HT-29 (cell line): ENCODE measurements at regions not wholly inside any gene's neighbourhood (a gene's known extent, or its start where the extent isn't known, plus 50 kb on each side); places are given as distances from the start of the nearest gene placed in this dataset.
A peak's percentile ranks its signal among the peaks of the same experiment; 100 is the strongest.
"Not testable (repeated sequence)": the region's sequence is repeated elsewhere in the genome, so short reads cannot be mapped to it uniquely, and the experiment has no call there.

Experiments
- DNase-seq: peaks from one replicate; pipeline ENCODE4 v3.0.0-alpha.2; 2015; ENCODE audit warnings: low spot score

DNA sequence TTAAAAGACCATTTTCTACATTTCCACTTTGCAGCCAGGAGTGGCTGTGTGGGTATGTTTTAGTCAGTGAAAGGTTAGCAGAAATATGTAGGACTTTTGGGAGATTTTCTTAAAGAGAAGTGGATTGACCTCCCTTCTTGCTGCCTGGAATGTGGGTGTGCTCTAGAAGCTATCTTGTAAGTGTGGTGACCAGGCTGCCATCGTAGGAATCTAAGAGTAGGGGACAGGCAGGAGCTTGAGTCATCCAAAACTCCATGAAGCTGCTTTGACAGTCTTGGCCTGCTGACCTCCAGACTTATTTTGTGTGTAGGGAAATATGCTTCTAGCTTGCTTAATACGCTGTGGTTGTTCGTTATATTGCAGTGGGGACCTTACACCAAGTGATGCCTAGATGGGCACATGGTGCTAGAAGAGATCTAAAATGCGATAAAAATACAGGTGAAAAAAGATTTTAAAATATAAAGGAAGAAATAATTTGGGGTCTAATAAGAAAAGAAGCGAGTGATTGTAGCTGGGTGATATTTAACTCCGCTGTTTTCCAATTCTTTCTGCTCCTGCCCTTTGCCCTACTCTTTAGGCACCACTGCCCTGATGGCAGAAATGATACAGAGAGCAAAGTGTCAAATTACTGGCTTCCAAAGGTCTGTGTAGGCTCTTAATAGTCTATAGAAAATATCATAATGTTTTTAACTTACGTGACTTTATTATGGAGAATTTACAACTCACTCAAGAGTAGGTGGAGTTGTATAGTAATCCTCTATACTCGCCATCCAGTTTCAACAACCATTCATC is 298.2 kb upstream of the ZNF608 start:
- no peak for DNase-seq

DNA sequence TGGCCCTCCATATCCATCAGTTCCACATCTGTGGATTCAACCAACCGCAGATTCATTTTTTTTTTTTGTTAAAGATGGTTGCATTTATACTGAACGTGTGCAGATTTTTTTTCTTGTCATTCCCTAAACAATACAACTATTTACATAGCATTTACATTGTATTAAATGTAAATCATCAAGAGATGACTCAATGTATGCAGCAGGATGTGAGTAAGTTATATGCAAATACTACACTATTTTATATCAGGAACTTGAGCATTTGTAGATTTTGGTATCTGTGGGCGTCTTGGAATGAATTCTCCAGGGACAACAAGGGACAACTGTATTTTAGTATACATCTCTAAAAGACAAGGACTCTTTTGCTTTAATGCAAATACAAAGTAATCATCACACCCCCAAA is 299.2 kb upstream of the ZNF608 start:
- no peak for DNase-seq

- no peak for DNase-seq
These were observed 300.4 kb upstream of the ZNF608 start for GRCh38 chr5:125046838-125047237.

DNA sequence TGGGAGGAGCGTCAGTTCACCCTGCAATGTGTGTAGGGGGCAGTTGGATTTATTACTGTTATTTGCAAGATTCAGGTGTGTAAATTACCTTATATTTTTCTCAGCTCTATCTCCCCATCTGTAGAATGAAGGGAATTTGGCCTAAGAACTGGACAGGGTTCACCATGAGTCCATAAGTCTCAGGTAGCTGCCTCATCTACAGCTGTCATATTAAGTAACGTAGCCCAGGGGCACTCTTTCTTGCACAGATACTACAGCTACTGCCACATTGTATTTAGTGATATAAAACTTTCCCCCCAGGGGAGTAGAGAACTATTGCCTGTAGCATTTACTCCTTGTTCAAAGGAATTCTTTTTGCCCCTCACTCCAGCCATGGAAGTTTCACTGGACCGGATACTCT is 301.4 kb upstream of the ZNF608 start:
- no peak for DNase-seq

DNA sequence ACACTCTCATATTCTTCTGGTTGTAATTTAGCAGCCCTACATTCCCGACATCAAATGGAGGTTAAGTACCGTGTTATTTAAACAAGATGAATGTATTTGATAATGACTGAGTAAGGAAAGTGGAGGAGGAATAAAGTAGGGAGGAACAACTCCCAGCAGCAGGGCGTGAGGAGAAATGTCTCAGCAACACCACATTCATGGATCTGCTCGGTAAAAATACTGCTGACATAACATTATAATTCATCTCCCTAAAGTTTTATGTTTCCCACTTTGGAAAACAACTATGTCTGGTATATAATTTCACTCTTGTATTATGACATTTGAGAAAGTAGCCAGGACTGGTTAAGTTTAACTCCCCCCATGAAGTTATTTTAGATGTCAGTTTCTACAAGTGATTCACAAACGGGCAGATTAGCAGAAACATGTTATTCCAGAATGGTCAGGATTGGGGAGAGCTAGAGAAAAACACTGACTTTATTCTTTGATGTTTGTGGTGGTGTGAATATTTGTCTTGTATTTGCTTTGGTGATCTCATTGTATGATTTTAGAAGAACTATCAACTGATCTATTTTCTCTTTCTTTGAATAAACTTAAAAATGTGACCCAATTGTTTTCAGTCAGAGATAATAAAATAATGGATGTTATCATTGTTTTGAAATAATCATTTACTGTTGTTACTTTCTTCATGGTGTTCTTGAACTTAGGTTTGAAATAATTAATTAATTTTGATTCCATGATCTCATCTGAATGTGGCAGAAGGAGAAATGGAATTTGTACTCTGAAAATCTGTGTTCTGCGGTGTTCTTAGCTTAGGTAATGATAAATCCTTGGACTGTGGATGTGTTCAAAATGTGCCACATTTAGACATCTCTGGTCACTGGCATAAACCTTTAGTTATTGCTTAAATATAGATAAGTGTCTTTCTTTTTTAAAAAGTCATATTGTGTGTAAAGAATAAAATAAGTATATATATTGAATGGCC is 303.6 kb upstream of the ZNF608 start:
- peak; percentile 36 for DNase-seq

- DNase-seq, result no peak
These were observed 304.5 kb upstream of the ZNF608 start for GRCh38 chr5:125050926-125051325.

DNA sequence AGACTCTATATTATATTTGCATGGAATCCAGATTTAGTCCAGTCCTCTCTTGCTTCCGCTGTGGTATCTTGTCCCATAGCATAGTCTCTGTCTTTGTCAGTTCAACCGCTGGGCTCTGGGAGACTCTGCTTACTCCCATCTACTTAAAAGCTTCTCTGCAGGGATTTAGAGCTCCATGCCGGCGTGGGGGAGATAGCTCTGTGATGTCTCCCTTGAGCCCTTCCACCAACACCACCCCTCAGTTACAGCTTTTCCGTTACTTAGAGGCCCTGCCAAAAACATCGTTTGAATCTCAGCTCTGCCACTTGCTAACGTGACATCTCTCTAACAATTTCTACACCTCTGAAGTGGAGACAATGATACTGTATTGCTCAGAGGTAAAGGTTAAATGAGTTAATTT is 306.1 kb upstream of the ZNF608 start:
- DNase-seq, result no peak

DNA sequence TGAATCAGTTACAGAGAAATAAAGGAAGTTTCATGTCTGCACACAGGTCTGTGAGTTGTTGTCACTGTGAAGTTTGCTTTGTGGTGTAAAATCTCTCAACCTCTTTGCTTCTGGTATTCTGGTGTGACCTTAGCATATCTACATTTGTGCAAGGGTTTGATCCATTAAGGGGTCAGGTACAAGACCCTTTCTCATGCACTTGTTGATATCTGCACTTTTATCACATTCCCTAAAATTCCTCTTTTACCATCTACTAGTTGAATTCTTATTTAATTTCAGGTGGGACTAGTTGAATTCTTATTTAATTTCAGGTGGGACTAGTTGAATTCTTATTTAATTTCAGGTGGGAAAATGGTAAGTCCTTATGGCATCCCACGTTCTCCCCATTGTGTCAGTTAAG is 306.7 kb upstream of the ZNF608 start:
- no peak for DNase-seq

DNA sequence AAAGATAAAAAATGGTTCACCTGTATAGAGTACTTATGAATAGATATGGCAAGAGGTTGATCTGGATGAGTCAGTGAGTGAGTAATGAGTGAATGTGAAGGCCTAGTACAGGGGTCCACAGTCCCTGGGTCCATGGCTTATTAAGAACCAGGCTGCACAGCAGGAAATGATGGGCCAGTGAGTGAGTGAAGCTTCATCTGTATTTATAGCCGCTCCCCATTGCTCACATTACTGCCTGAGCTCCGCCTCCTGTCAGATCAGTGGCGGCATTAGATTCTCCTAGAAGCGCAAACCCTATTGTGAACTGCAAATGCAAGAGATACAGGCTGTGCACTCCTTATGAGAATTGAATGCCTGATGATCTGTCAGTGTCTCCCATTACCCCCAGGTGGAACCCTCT is 307.7 kb upstream of the ZNF608 start:
- DNase-seq, result no peak

DNA sequence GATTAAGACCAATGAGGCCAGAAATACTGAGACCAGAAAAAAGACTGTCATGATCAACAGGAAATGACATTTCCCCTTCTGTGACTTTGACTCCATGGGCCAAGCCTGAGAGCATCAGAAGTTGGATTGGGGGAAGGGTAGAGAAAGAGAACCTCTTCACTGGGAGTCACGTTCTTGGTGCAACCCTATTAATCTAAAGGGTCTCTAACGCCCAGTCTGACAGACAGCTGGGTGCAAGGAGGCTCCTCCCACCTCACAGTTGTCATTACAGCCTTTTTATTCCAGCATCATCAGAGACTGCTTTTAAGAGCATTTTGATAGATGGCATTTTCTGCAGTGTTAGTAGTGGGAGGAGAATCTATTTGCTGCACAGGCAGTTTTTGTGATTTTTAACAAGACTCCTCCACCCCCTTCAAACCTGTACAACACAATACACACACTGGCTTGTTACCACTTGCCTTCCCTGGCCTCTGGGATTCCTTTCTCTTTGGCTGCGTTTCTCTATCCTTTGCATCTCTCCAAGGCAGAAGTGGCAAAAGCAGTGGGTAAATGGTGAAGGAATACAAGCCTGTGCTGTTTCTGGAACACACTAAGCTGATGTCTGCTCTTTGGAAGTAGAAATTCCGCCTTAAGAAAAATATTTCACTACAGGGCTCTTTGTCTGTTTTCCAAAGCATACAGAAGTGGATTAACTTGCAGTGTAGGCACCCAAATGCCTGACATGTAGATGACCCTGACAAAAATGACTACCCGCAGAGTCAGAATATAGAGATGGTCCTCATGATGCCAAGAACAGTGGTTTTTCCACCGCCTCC is 310.4 kb upstream of the ZNF608 start:
- DNase-seq, result no peak

- peak; percentile 34 for DNase-seq
These were observed 311.7 kb upstream of the ZNF608 start for GRCh38 chr5:125057912-125058826.

DNA sequence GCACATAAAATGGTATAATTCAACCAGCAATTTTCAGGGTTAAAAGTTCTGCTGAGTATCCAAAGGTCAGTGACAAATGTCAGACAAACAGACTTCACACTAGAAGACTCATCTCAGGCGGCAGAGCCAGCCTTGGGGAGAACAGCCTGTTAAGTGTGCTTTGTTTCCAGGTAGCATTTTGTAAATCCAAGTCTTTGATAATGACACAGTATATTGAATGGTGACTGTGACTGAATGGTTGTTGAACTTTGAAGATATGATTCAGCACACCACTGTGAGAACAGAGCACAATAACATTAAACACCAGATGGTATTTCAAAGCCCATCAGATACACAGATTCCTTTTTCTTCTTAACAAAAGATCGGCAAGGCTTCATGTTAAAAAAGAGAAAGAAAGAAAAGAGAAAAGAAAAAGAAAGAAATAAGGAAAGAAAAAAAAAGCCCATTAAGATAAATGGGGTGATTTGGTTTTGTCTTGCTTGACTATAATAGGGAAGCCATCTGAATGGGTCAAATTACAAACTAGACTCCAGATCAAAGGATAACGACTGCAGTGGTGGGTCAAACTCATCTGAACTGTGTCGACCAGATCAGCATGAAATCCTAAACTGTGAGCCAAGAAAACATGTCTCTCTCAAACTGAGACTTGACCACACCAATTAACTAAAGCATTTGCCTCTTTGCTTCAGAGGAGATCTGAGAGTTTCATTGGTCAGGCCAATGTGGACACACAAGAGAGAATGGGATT is 313.0 kb upstream of the ZNF608 start:
- peak; percentile 18 for DNase-seq

- DNase-seq, result no peak
These were observed 315.3 kb upstream of the ZNF608 start for GRCh38 chr5:125061726-125062125.

DNA sequence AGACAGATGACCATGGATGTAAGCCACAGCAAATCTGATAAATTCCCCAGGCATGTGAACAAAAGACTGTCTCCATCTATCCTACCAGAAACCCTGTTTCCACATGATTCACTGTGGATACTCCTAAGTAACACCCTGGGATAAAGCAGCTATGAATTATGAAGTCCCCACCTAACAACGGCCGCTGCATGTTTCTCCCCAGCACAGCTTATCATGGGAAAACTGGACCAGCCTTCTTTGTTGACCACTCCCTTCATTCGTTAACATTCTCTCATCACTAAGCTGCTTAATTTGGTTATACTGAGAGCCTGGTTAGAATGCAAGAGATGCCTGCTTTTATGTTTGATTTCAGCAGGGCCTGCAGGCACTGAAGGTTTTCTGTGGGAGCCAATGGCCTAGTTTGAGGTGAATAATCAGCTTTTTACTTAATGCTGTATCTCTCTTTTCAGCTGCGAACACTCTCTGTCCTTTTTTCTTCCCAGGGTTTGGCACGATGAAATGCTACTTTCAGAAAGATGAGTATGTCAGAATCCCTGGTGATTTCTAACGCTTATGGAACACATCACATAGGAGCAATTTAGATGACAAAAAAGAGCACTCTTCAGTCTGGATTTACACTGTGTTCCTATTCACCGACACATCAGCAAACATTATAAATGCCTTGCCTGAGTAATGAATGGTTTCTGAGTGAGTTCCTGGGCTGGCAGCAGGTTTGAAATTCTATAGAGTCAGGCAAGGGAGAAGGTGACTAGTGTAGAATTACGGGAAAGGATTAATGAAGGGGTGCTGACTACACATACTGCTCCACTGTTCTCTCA is 318.4 kb upstream of the ZNF608 start:
- DNase-seq, result no peak

- no peak for DNase-seq
These were observed 319.3 kb upstream of the ZNF608 start for GRCh38 chr5:125065741-125066140.

DNA sequence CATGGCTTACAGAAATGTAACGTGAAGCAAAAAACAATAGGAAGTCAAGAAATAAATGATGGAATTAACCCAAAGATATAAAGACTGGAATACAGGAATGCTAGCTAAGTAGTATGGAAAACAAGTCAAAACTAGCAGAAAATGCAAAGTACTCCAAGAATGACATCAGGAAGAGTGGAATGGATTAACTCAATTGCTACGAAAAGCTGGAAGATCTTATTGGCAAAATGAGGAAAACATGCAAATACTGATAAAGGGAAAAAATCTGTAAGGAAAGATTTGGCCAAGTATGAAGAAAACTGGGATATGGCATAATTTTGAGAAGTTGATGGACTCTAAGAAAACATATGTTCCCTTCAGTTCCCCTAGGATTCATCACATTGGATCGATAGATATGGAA is 324.5 kb upstream of the ZNF608 start:
- DNase-seq, result no peak

DNA sequence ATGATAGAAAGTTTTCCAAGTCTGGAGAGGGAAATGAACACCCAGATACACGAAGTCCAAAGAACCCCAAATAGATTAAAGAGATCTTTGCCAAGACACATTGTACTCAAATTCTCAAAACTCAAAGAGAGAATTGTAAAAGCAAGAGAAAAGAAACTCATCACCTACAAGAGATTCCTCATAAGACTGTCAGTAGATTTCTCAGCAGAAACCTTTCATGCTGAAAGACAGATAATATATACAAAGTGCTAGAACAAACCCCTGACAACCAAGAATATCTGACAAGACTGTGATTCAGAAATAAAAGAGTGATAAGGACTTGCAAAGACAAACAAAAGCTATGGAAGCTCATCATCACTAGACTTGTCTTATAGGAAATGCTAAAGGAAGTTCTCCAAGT is 326.7 kb upstream of the ZNF608 start:
- no peak for DNase-seq

DNA sequence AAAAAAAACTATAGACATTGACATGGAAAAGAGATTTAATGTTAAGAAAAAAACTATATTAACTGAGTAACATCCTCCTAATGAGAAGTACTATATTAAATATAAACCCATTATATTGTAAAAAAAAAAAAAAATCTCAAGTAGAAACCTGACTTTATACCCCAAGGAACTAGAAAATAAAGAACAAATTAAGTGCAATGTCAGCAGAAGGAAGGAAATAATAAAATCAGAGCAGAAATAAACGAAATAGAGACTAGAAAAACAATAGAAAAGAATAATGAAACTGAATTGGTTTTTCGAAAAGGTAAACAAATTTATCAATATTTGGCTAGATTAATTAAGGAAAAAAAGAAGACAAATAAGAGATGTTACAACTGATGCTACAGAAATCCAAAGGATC is 329.1 kb upstream of the ZNF608 start:
- DNase-seq, result no peak

- not testable (repeated sequence) for DNase-seq
These were observed 332.6 kb upstream of the ZNF608 start for GRCh38 chr5:125079028-125079427.
